Stimulated activated CD8-positive, alpha-beta memory T cell treated with anti-CD3 and anti-CD28 coated beads, Interleukin-7, amount 100 ng/mL, for 48 hours (primary cell): ENCODE measurements at regions not wholly inside any gene's neighbourhood (a gene's known extent, or its start where the extent isn't known, plus 50 kb on each side); places are given as distances from the start of the nearest gene placed in this dataset.

ENCODE experiments used
- DNase-seq, 2 donors: peaks; one replicate each; pipeline ENCODE4 v3.0.0-alpha.2; 2020; ENCODE audit warnings: low read depth in 1 of 2; ENCODE audit errors: extremely low read depth in 1 of 2

DNA sequence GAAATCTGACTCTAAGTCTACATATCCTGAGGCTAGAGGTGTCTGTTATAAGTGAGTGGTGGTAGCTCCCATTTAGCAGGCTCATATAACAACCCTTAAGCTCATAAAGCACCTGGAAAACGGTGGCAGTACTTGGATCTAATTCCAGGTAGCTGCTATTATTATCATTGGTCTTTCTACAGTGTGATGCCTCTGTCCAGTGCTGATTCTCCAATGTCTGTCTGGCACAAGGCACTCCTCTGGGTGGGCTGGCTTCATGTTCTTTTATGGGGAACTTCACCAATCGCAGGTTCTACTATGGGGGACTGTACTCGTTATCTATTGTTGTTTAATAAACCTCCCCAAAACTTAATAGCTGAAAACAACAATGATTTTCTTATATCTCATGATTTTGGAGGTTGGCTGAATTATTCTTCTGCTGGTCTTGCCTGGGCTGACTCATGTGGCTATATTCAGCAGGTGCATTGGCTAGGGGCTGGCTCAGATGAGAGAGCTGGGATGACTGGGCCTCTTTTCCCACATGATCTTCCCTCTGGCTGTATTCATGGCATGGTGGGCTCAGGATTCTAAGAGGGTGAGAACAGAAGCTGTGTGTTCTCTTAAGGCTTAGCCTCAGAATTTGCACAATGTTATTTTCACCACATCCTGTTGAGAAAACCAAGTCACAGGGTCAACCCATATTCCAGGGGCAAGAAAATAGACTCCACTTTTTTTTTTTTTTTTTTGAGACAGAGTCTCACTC, 93.0 kb upstream of the PCGF5 start:
- no peak for DNase-seq

- no peak for DNase-seq
Measured at GRCh38 chr10:91135113-91135512, 85.3 kb upstream of the PCGF5 start.

- DNase-seq: no peak
Measured at GRCh38 chr10:91137011-91137643, 83.3 kb upstream of the PCGF5 start.

DNA sequence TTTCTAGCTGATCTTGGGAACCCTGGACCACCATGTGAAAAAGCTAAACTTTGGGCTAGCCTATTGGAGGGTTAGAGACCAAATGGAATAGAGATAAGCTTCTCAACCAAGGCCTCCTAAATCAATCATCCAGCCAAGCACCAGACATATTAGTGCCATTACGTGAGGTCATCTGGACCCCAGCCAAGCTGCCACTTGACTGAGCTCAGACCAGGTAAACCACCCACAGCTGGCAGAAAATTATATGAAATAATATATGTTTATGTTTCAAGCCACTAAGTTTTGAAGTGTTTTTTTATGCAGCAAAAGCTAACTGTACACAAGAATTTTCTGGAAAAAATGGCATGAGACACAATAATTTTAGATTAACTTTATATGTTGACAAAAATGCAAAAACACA, 82.6 kb upstream of the PCGF5 start:
- no peak for DNase-seq

GRCh38 chr10:91140995-91141549, 79.4 kb upstream of the PCGF5 start:
- DNase-seq: no peak

- DNase-seq: no peak
Measured at GRCh38 chr10:91144961-91145360, 75.5 kb upstream of the PCGF5 start.

- no peak for DNase-seq
Measured at GRCh38 chr10:91146146-91146545, 74.3 kb upstream of the PCGF5 start.

- DNase-seq: no peak
Measured at GRCh38 chr10:91149550-91149949, 70.9 kb upstream of the PCGF5 start.

DNA sequence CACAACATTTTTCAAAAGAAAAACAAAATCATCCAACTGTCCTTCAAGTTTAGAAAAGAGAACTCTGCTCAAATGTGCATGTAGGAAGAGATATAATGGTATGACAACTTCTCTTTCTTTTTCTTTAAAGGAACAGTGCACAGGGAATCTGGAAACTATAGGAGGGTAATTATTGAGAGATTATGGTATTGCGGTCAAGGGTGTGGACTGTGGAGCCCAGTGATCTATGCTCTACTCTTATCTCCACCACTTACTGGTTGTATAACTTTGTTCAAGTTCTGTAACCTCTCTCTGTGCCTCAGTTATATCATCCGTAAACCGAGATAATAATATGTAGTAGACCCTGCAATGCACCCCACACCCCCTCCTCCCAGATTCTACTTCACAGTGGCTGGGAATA, 69.8 kb upstream of the PCGF5 start:
- DNase-seq: no peak

DNA sequence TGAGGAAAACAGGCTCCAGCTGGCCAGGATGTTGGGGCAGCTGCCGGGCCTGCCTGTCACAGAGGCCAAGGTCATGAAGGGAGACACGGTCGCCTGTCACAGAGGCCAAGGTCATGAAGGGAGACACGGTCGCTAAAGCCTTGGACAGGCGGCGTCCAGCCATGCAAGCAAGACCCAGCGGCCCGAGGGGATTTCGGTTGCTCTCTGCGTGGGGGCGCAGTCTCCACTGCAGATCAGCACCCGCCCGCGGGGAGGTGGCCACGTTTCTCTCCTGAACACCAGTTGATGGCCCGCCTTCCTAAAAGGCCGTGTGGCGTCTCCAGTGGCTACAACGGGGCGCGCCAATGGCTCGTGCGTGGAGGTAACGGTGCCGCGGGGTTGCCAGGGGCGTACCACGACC, 67.0 kb upstream of the PCGF5 start:
- no peak for DNase-seq

GRCh38 chr10:91154842-91155241, 65.6 kb upstream of the PCGF5 start:
- no peak for DNase-seq

DNA sequence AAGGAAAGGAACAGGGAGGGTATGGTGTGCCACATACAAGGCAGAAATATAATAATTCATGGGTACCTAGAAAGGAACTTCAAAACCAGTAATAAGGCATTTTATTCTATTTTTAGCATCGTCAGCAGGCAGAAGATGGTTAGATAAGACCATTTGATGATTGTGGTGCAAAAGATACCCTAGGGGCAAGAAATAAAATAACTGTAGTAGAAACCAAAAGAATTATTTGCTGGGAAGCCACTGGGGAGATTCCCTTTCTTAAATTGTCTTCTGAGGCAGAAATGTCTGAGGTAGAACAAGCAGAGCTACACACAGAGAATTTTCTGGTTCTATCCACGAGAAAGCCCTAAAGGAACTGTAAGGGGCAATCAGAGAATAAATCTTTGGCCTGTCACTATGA, 64.3 kb upstream of the PCGF5 start:
- no peak for DNase-seq

GRCh38 chr10:91159254-91159783, 61.1 kb upstream of the PCGF5 start:
- no peak for DNase-seq

DNA sequence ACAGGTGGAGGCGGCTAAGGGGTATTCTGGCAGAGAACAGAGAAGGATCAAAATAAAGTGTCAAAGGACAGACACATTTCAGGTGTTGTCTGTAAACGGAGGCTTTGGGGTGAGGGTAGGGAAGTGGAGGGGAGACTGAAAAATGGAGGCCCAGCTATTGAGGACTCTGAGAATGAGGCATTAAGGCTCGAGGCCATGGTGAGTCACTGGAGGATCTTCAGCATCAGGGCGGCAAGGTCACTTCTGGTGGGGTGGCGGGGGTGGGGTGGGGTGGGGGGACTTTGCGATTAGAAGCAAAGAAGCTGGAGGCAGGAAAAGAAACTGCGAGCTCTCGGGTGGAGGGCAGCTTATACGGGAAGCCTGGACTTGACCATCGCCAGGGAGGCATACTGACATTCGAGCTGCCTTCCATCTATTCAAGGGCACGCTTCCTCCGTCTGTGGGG, 58.4 kb upstream of the PCGF5 start:
- no peak for DNase-seq

- peak; percentile 39 to 41 for DNase-seq
Measured at GRCh38 chr10:91162495-91163268, 57.8 kb upstream of the PCGF5 start.

DNA sequence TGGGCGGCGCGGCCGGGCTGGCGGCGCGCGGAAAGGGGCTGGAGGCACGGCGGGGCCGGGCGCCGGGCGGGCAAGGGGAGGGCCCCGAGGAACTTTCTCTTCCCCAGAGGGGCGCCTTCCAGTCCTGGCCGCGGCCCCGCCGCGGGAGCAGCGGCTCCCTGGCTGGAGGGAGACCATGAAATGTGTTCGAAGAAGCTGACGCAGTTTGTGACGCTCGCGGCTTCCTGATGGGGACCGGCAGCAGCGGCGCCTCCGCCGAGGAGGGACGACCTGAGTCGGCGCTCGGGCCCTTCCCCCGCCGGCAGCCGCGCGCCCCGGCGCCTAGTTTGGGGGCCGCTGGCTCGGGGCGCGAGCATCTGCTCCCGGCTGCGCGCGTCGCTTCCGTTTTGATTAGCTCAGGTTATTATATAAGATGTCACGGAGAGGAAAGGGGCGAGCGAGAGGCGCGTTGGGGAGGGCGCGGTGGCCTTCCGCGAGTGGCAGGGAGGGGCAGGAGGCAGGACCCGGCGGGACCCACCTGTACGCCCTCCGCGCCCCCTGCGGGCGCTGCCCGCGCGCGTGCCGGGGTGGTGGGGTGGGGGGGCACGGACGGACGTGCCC, 57.1 kb upstream of the PCGF5 start:
- peak; percentile 51 to 54 for DNase-seq

DNA sequence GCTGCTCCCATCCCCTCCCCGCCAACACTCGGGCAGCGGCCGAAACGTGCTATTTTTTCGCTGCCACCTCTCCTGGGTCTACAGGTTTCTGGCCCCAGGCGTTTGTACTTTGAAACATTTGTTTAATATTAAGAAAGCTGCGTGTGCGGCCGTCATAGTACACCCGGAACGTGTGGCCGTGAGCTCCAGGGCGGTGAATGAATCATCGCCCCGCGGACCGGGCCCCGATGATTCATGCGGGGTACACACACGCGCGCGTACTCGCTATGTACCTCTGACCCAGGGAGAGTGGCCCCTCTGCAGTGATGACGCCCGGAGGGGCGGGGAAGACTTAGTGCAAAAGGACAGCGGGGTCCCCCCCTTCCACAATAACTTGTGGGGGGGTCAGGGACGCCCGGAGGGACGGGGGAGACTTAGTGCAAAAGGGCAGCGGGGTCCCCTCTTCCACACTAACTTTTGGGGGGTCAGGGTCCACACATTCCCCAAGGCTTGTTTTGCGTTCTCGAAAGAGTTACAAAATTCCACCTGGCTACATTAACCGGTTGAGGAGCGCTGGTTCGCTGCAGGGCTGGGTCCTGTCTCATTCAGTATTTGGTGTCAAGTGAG, 56.5 kb upstream of the PCGF5 start:
- DNase-seq: peak; percentile 58 to 74

GRCh38 chr10:91164520-91165065, 55.9 kb upstream of the PCGF5 start:
- DNase-seq: no peak

DNA sequence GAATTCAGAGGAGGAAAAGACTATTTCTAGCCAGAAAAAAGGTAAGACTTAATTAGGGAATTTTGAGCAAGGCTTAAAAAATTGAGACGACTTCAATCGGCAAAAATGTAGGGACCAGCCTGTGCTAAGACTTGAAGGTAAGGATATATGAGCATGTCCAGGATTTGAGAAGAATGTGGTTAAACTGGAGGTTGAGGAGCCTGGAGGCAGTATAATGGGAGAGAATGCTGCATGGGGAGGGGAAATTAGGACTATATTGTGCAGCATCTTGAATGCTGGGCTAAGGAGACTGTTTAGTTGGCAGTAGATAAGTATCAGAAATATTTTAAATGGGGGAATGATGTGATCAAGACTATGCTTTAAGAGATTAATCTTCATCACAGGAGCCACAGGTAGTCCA, 53.1 kb upstream of the PCGF5 start:
- no peak for DNase-seq

GRCh38 chr10:91170418-91170817, 50.0 kb upstream of the PCGF5 start:
- no peak for DNase-seq
